ENCODE measurements at regions not wholly inside any gene's neighbourhood (a gene's known extent, or its start where the extent isn't known, plus 50 kb on each side); places are given as distances from the start of the nearest gene placed in this dataset.

DNA sequence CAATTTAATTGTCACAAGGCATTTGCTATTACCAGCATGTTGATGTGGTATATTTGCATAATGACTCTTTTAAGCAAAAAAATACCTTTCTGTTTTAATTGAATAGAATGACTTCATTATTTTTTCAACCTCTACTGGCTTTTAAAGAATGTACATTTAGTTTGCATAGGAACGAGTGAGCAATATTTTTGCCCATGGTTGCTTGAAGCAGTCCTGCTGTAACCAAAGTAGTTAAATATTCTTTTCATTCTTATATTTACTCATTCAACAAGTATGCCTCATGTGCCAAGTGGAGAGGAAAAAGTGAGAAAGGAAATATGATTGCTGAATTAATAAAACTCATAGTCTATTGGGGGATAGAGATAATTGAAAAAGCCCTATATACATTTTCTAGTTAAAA, 184.7 kb downstream of the DSEL start:
- Histone ChIP-seq H2AK5ac (ENCODE audit: insufficient read length, low read length) (no peak overlapping the region), H3K79me2 (ENCODE audit: insufficient read depth, low read length) (no peaks in the 10 kb centered on the region), H2BK120ac (ENCODE audit: low read depth, low read length, poor library complexity, severe bottlenecking) (no peak overlapping the region), H3K4me1 (ENCODE audit: insufficient read depth, low read length) (no peaks in the 10 kb centered on the region), H3K4me2 (ENCODE audit: insufficient read depth, insufficient read length, low read length) (no peak overlapping the region), H2BK20ac (ENCODE audit: low read depth, low read length, poor library complexity, severe bottlenecking) (no peak overlapping the region), H3K14ac (ENCODE audit: insufficient read depth, low read length) (no peak overlapping the region), H4K20me1 (ENCODE audit: control insufficient read depth, insufficient read depth, insufficient read length) (no peaks in the 10 kb centered on the region), H4K8ac (replicated peaks; ENCODE audit: insufficient read length, low read depth, low read length) (no peak overlapping the region), H4K91ac (ENCODE audit: insufficient read length, low read depth, low read length) (no peak overlapping the region), H3K18ac (ENCODE audit: insufficient read length, low read depth, low read length) (no peak overlapping the region), H4K5ac (ENCODE audit: insufficient read length, low read depth, low read length) (no peak overlapping the region), H2BK12ac (ENCODE audit: insufficient read length, low read depth, low read length) (no peak overlapping the region), H3K56ac (ENCODE audit: insufficient read length, low read depth, low read length) (no peak overlapping the region), H3T11ph (ENCODE audit: low read length) (no peak overlapping the region), H2AFZ (ENCODE audit: low read length) (no peak overlapping the region), H3K9ac (ENCODE audit: extremely low read depth, insufficient read length, low read length) (no peak overlapping the region), H3K27ac (ENCODE audit: insufficient read length, low read depth, low read length) (no peak overlapping the region), H3K23ac (ENCODE audit: insufficient read length, low read depth, low read length) (no peak overlapping the region), H3K9me3 (ENCODE audit: control insufficient read depth, low read depth, low read length) (no peaks in the 10 kb centered on the region), H2BK15ac (ENCODE audit: low read depth, low read length) (no peak overlapping the region), H2BK5ac (ENCODE audit: insufficient read length, low read length) (no peak overlapping the region), H3K23me2 (ENCODE audit: insufficient read length, low read depth, low read length, poor library complexity, severe bottlenecking) (no peaks in the 10 kb centered on the region), H3K4ac (ENCODE audit: low read depth, low read length) (no peak overlapping the region), H3K79me1 (ENCODE audit: insufficient read depth, low read depth, low read length, poor library complexity, severe bottlenecking) (no peaks in the 10 kb centered on the region), H3K27me3 (ENCODE audit: insufficient read depth, low read length) (no peaks in the 10 kb centered on the region)
- WGBS (ENCODE audit: extremely low coverage, insufficient read length, low lambda C conversion rate): no CpG with 5 or more reads among the region's 1 CpG
- H3K27ac Mint-ChIP-seq: no peak overlapping the region
- H3K27me3 Mint-ChIP-seq (ENCODE audit: low read depth): no peaks in the 10 kb centered on the region
- H3K4me3 Mint-ChIP-seq: no peak overlapping the region
- TF ChIP-seq CTCF (conservative IDR thresholded peaks at IDR 0.05): no peak
- no peaks in the 10 kb centered on the region for H3K36me3 Mint-ChIP-seq (ENCODE audit: insufficient read depth in 1 of 3, low read depth in 3 of 3)
- H3K9me3 Mint-ChIP-seq: peaks cover 2 to 3% of the 10 kb centered on the region in 2 experiments; a peak in 2 of 5 replicates
- no peaks in the 10 kb centered on the region for H3K4me1 Mint-ChIP-seq
- no peak for DNase-seq
